H9 (cell line): ENCODE measurements at regions not wholly inside any gene's neighbourhood (a gene's known extent, or its start where the extent isn't known, plus 50 kb on each side); places are given as distances from the start of the nearest gene placed in this dataset.

ENCODE experiments used
- DNase-seq: peaks from one replicate; pipeline ENCODE4 v3.0.0-alpha.2; 2017
- H2AFZ ChIP-seq: one replicate; pipeline ENCODE4 v1.6.1; 2013; ENCODE audit warnings: mild to moderate bottlenecking, low read length, control low read depth, moderate library complexity
- H2AK5ac ChIP-seq: 2 replicates; pipeline ENCODE4 v1.6.1; 2013; ENCODE audit warnings: low read length, control low read depth, mixed read lengths; ENCODE audit not compliant: insufficient read length
- H2BK120ac ChIP-seq: one replicate; pipeline ENCODE4 v1.6.1; 2013; ENCODE audit warnings: low read depth, mild to moderate bottlenecking, low read length, control low read depth, inconsistent platforms; ENCODE audit not compliant: poor library complexity, severe bottlenecking
- H2BK12ac ChIP-seq: 2 replicates; pipeline ENCODE4 v1.6.1; 2013; ENCODE audit warnings: low read length, control low read depth, mixed read lengths, low read depth; ENCODE audit not compliant: insufficient read length
- H2BK15ac ChIP-seq: 2 replicates; pipeline ENCODE4 v1.6.1; 2013; ENCODE audit warnings: low read depth, low read length, control low read depth
- H2BK20ac ChIP-seq: one replicate; pipeline ENCODE4 v1.6.1; 2013; ENCODE audit warnings: low read depth, mild to moderate bottlenecking, low read length, control low read depth, inconsistent platforms; ENCODE audit not compliant: poor library complexity, severe bottlenecking
- H2BK5ac ChIP-seq: 2 replicates; pipeline ENCODE4 v1.6.1; 2013; ENCODE audit warnings: low read length, control low read depth, mixed read lengths; ENCODE audit not compliant: insufficient read length
- H3K14ac ChIP-seq: 2 replicates; pipeline ENCODE4 v1.6.1; 2013; ENCODE audit warnings: low read length, control low read depth; ENCODE audit not compliant: insufficient read depth
- H3K18ac ChIP-seq: 2 replicates; pipeline ENCODE4 v1.6.1; 2013; ENCODE audit warnings: low read depth, mild to moderate bottlenecking, mixed read lengths, low read length, control low read depth; ENCODE audit not compliant: insufficient read length
- H3K23ac ChIP-seq: 2 replicates; pipeline ENCODE4 v1.6.1; 2013; ENCODE audit warnings: low read length, control low read depth, mixed read lengths, low read depth; ENCODE audit not compliant: insufficient read length
- H3K23me2 ChIP-seq: 2 replicates; pipeline ENCODE4 v1.6.1; 2013; ENCODE audit warnings: low read depth, mild to moderate bottlenecking, mixed read lengths, low read length, control low read depth; ENCODE audit not compliant: insufficient read length, poor library complexity, severe bottlenecking
- H3K27ac ChIP-seq: 2 replicates; pipeline ENCODE4 v1.5.1; 2013; ENCODE audit warnings: low read length, control low read depth, mixed read lengths, low read depth; ENCODE audit not compliant: insufficient read length
- H3K27me3 ChIP-seq: 2 replicates; pipeline ENCODE4 v1.6.1; 2013; ENCODE audit warnings: low read length, control low read depth, inconsistent platforms; ENCODE audit not compliant: insufficient read depth
- H3K4ac ChIP-seq: 2 replicates; pipeline ENCODE4 v1.6.1; 2013; ENCODE audit warnings: low read depth, mild to moderate bottlenecking, control low read depth, inconsistent platforms, low read length, moderate library complexity
- H3K4me1 ChIP-seq: 2 replicates; pipeline ENCODE4 v1.6.1; 2013; ENCODE audit warnings: low read length, control low read depth, inconsistent platforms; ENCODE audit not compliant: insufficient read depth
- H3K4me2 ChIP-seq: 2 replicates; pipeline ENCODE4 v1.6.1; 2013; ENCODE audit warnings: low read length, control low read depth, mixed read lengths; ENCODE audit not compliant: insufficient read length, insufficient read depth
- H3K56ac ChIP-seq: 2 replicates; pipeline ENCODE4 v1.6.1; 2013; ENCODE audit warnings: low read depth, mild to moderate bottlenecking, mixed read lengths, low read length, control low read depth; ENCODE audit not compliant: insufficient read length
- H3K79me1 ChIP-seq: 2 replicates; pipeline ENCODE4 v1.6.1; 2013; ENCODE audit warnings: low read depth, mild to moderate bottlenecking, moderate library complexity, low read length, control low read depth, inconsistent platforms; ENCODE audit not compliant: insufficient read depth, poor library complexity, severe bottlenecking
- H3K79me2 ChIP-seq: 2 replicates; pipeline ENCODE4 v1.6.1; 2013; ENCODE audit warnings: low read length, control low read depth, inconsistent platforms; ENCODE audit not compliant: insufficient read depth
- H3K9ac ChIP-seq: 2 replicates; pipeline ENCODE4 v1.6.1; 2013; ENCODE audit warnings: low read length, control low read depth, mixed read lengths; ENCODE audit not compliant: insufficient read length; ENCODE audit errors: extremely low read depth
- H3K9me3 ChIP-seq: one replicate; pipeline ENCODE4 v1.6.1; 2013; ENCODE audit warnings: low read depth, low read length, inconsistent platforms; ENCODE audit not compliant: control insufficient read depth
- H3T11ph ChIP-seq: one replicate; pipeline ENCODE4 v1.6.1; 2013; ENCODE audit warnings: mild to moderate bottlenecking, low read length, control low read depth, inconsistent platforms
- H4K20me1 ChIP-seq: one replicate; pipeline ENCODE4 v1.6.1; 2013; ENCODE audit not compliant: control insufficient read depth, insufficient read length, insufficient read depth
- H4K5ac ChIP-seq: 2 replicates; pipeline ENCODE4 v1.6.1; 2013; ENCODE audit warnings: low read depth, mild to moderate bottlenecking, mixed read lengths, low read length, control low read depth; ENCODE audit not compliant: insufficient read length
- H4K8ac ChIP-seq: replicated peaks from 2 replicates; pipeline ENCODE4 v1.6.1; 2013; ENCODE audit warnings: low read length, control low read depth, mixed read lengths, low read depth; ENCODE audit not compliant: insufficient read length
- H4K91ac ChIP-seq: 2 replicates; pipeline ENCODE4 v1.6.1; 2013; ENCODE audit warnings: low read depth, mild to moderate bottlenecking, moderate library complexity, mixed read lengths, low read length, control low read depth; ENCODE audit not compliant: insufficient read length
- H3K27ac Mint-ChIP-seq, 3 experiments: 2 replicates in 2 of 3; 3 replicates in 1 of 3; pipeline ENCODE4 v1.8.0; 2020 to 2021; ENCODE audit warnings: mixed read lengths in 3 of 3, mild to moderate bottlenecking in 1 of 3, moderate library complexity in 1 of 3
- H3K27me3 Mint-ChIP-seq: 2 replicates; pipeline ENCODE4 v1.8.0; 2021; ENCODE audit warnings: low read depth, mild to moderate bottlenecking, moderate library complexity, mixed read lengths
- H3K36me3 Mint-ChIP-seq, 3 experiments: 2 replicates in 2 of 3; 3 replicates in 1 of 3; pipeline ENCODE4 v1.8.0; 2020 to 2021; ENCODE audit warnings: low read depth in 3 of 3, mixed read lengths in 3 of 3; ENCODE audit not compliant: insufficient read depth in 1 of 3
- H3K4me1 Mint-ChIP-seq, 2 experiments: 2 replicates each; pipeline ENCODE4 v1.8.0; 2020; ENCODE audit warnings: mixed read lengths in 2 of 2
- H3K4me3 Mint-ChIP-seq, 2 experiments: 2 replicates in 1 of 2; 3 replicates in 1 of 2; pipeline ENCODE4 v1.8.0; 2020 to 2021; ENCODE audit warnings: mild to moderate bottlenecking in 2 of 2, mixed read lengths in 2 of 2, moderate library complexity in 1 of 2
- H3K9me3 Mint-ChIP-seq, 2 experiments: 2 replicates in 1 of 2; 3 replicates in 1 of 2; pipeline ENCODE4 v1.8.0; 2020; ENCODE audit warnings: mild to moderate bottlenecking in 2 of 2, mixed read lengths in 2 of 2, moderate library complexity in 1 of 2
- WGBS: extraction: QIAGEN DNeasy Blood & Tissue Kit; methylation state at CpG from one replicate; pipeline ENCODE4 v1.1.7; 2013; ENCODE audit warnings: missing lambda C conversion rate, low lambda C conversion rate, mixed read lengths; ENCODE audit not compliant: insufficient read length; ENCODE audit errors: extremely low coverage; 5-methylcytosine and 5-hydroxymethylcytosine counted together
- TF ChIP-seq, protein P1 (sequence below): fragments of 200-600 bp; sonication (generic); conservative IDR thresholded peaks from 3 replicates; pipeline ENCODE4 v1.8.0; 2021; ENCODE audit warnings: antibody characterized with exemption, mild to moderate bottlenecking

- Mint-ChIP-seq H3K27ac (peak overlapping the region in 1 of 3 experiments; percentile 2; a peak in 1 of 7 replicates), H3K36me3 (no peaks in the 10 kb centered on the region; a peak in 1 of 7 replicates), H3K4me1 (no peaks in the 10 kb centered on the region; a peak in 1 of 4 replicates)
Observed at GRCh38 chr11:110032259-110032658, 60.9 kb upstream of the ZC3H12C start.

More at GRCh38 chr11:110032259-110032658, 60.9 kb upstream of the ZC3H12C start:
- H2BK15ac ChIP-seq: no peak overlapping the region
- no peak for DNase-seq
- H3K79me2 ChIP-seq: no peaks in the 10 kb centered on the region
- no peak overlapping the region for H2BK120ac ChIP-seq
- no peak overlapping the region for H3K4ac ChIP-seq
- H2AK5ac ChIP-seq: no peak overlapping the region
- no peak overlapping the region for H3K4me2 ChIP-seq
- no peak overlapping the region for H2BK12ac ChIP-seq
- no peaks in the 10 kb centered on the region; the same call in 1 of the 2 replicates for H3K4me1 ChIP-seq
- no peaks in the 10 kb centered on the region for H3K9me3 ChIP-seq
- no peak overlapping the region for H2AFZ ChIP-seq
- TF ChIP-seq, protein P1, sequence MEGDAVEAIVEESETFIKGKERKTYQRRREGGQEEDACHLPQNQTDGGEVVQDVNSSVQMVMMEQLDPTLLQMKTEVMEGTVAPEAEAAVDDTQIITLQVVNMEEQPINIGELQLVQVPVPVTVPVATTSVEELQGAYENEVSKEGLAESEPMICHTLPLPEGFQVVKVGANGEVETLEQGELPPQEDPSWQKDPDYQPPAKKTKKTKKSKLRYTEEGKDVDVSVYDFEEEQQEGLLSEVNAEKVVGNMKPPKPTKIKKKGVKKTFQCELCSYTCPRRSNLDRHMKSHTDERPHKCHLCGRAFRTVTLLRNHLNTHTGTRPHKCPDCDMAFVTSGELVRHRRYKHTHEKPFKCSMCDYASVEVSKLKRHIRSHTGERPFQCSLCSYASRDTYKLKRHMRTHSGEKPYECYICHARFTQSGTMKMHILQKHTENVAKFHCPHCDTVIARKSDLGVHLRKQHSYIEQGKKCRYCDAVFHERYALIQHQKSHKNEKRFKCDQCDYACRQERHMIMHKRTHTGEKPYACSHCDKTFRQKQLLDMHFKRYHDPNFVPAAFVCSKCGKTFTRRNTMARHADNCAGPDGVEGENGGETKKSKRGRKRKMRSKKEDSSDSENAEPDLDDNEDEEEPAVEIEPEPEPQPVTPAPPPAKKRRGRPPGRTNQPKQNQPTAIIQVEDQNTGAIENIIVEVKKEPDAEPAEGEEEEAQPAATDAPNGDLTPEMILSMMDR: no peak
- H3K23me2 ChIP-seq: no peaks in the 10 kb centered on the region
- no peak overlapping the region for H3T11ph ChIP-seq
- H3K79me1 ChIP-seq: no peaks in the 10 kb centered on the region
- no peak overlapping the region for H3K56ac ChIP-seq
- no peak overlapping the region for H2BK20ac ChIP-seq
- no peak overlapping the region for H2BK5ac ChIP-seq
- no peaks in the 10 kb centered on the region for H4K20me1 ChIP-seq
- no CpG with 5 or more reads among the region's 5 CpGs for WGBS
- H3K27me3 Mint-ChIP-seq: no peaks in the 10 kb centered on the region
- no peak overlapping the region for H4K8ac ChIP-seq
- H3K9ac ChIP-seq: no peak overlapping the region
- no peak overlapping the region for H4K91ac ChIP-seq
- H3K4me3 Mint-ChIP-seq: no peak overlapping the region
- H3K27ac ChIP-seq: no peak overlapping the region
- H3K23ac ChIP-seq: no peak overlapping the region
- H3K18ac ChIP-seq: no peak overlapping the region
- no peak overlapping the region for H3K14ac ChIP-seq
- H3K9me3 Mint-ChIP-seq: no peaks in the 10 kb centered on the region
- H4K5ac ChIP-seq: no peak overlapping the region
- no peaks in the 10 kb centered on the region for H3K27me3 ChIP-seq
